GM19328 (cell line): ENCODE measurements at regions not wholly inside any gene's neighbourhood (a gene's known extent, or its start where the extent isn't known, plus 50 kb on each side); places are given as distances from the start of the nearest gene placed in this dataset.
"Not testable (repeated sequence)": the region's sequence is repeated elsewhere in the genome, so short reads cannot be mapped to it uniquely, and the experiment has no call there.

Experiments used
- ATAC-seq: cut with Tn5 transposase; IDR thresholded peaks from one replicate; pipeline ENCODE4 v1.9.1; 2021; ENCODE audit warnings: mild to moderate bottlenecking, moderate library complexity; ENCODE audit not compliant: unreplicated experiment

DNA sequence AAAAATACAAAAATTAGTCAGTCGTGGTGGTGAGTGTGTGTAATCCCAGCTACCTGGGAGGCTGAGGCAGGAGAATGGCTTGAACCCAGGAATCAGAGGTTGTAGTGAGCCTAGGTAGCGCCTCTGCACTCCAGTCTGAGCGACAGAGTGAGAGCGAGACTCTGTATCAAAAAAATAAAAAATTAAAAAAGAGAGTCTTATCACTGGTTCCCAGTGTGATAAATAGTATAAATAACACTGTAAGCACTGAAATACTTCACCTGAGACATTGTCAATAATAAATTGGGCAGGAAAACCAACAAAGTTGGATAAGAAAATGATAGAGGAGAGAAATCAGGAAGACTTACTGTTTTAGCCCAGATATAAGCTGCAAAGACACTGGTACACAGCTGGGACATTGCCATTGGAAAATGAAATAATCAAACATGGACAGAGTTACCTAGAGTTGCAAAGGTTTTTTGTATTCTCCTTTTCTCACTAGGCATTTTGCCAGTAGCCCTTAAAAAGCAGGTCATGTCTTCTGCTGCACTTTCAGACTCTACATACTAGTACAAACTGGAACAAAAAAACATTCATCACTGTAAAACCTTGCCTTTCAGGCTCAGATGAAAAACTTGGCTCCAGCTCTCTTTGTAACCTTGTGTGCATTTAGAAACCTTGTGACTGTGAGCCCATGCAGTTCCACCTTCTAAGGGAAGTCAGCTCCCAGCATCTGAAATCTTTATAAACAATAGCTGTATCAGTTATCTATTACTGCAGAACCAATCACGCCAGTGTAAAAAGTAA lies 55.0 kb upstream of the PPP1R2C start:
- no peak for ATAC-seq

DNA sequence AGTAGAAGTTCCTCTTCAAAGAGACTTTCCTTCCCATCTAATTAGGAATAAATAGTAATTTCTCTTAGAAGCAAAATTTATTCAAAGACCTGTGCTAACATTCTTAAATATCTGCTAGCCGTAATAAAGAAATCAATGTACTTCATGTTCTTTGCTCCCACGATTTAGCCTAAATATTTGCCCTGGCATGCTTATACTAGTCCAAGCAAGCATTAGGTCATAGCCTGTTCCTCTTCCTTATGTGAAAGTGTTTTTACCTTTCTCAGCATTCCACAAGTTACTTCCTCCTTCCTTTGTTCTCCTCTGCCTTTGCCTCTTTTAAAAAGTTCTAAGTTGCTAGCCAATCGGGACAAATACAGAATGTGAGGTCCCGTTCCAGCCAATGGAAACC lies 55.6 kb upstream of the PPP1R2C start:
- not testable (repeated sequence) for ATAC-seq

DNA sequence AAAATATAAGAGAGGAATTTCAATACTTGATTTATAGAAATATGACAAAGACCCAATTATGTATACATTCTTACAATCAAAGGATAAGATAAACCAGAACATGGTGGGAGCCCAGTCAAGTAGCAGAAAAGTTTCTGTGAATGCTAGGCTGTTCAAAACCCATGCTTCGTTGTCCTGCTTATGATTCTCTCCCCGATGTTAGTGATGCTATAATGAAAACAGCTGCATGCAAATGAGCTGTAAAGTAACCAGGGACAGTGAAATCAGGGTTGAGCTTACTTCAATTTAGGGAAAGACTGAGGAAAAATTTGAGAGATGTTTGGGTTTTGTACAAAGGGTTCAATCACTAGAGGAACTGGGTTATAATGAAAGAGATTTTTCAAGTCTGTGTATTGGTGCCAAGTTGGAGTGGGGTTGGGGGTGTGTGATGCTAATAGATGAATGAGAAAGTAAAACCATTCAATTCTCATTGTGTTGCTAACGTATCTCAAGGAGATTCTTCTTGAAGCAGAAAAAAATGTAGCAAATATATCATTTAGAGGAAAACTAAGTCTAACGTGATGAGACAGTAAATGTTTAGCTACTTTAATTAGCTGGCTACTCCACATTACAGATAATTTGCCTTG lies 59.3 kb upstream of the PPP1R2C start:
- no peak for ATAC-seq

DNA sequence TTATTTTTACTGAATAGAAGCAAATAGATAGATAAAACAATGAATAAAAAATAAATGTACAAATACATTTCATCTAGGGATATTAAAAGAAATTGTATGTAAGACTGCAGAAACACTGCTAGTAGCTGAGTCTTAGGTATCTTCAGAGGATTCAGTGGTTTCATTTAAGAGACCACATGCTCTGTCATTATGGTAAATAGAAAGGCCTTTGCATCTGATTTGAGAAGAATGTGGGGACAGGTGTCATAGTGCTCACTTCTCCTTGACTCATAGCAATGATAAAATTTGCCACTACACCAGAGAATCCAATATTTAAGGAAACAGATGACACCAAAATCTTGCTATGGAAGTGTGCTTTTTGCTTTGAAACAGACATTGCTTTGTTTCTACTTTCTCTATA lies 59.8 kb upstream of the PPP1R2C start:
- peak; percentile 74 for ATAC-seq

DNA sequence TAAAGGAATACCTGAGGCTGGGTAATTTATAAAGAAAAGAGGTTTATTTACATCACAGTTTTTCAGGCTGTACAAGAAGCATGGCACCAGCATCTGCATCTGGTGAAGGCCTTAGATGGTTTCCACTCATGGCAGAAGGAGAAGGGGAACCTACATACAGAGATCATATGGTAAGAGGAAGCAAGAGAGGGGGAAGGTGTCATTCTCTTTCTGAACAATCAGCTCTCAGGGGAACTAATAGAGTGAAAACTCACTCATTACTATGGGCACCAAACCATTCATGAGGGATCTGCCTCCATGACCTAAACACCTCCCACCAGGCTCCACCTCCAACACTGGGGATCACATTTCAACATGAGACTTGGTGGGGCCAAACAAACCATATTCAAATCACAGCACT lies 61.7 kb upstream of the PPP1R2C start:
- no peak for ATAC-seq

DNA sequence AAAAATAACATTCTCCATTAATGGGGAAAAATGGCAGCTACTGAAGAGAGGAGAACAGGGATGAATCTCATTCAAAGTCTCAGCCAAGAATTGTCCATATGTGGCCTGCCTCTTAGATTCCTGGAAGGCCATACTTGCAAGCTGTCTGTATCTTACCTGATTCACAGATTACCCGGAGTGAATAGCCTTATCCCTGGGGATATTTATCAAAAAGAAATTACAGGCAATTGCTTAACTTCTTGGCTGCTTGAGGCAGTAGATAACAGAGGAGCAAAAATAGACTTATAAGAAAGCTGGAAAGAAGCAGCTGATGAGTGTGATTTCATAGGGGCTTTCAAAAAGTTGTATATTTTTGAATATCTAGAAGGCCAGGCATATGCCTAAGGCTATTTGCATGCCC lies 68.8 kb upstream of the PPP1R2C start:
- no peak for ATAC-seq

DNA sequence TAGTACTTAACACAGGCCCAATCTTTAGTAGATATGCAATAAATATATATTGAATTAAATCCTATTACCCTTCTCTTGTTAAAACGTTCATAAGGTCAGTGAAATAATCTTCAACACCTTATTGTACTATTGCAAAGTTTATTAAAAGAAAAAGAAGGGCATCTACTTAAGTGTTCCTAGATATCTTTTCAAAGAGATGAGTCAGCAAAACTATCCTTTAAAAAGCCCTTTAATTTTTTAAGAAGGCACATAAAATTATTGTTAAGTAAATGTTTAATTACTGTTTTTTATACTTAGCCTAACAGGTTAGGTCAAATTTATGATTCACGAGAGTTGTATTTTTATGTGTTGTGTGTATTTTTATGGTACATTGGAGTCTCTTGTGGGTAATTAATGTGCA lies 77.3 kb upstream of the PPP1R2C start:
- no peak for ATAC-seq

DNA sequence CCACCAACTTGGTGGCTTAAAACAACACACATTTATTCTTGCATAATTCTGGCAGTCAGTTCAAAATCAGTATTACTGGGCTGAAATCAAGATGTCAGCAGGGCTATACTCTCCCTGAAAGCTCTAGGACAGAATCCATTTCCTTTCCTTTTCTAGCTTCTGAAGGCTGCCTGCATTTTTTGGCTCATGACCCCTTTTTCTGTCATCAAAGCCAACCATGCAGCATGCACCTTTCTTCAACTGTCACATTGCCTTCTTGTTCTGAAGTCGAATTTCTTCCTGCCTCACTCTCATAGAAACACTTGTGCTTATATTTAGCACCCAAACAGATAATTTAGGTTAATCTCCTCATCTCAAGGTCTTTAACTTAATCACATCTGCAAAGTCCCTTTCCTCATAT lies 79.8 kb upstream of the PPP1R2C start:
- no peak for ATAC-seq

DNA sequence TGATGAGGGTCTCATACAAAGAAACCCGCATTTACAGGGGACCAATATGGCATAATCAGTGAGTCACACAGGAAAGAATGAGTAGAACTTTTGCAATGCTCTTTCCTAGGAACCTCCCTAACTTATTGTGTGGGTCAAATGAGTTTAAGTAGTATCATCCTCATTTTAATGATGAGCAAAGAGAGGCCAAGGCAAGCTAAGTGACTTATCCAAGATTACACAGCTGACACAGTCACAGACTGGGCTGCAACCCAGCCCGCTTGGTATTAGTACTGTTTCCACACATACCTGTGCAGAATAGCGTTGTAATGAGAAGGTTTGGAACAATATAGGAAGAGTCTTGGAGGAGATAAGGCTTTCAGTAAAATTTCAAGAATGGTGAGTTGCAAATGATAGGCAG lies 91.0 kb upstream of the PPP1R2C start:
- no peak for ATAC-seq

DNA sequence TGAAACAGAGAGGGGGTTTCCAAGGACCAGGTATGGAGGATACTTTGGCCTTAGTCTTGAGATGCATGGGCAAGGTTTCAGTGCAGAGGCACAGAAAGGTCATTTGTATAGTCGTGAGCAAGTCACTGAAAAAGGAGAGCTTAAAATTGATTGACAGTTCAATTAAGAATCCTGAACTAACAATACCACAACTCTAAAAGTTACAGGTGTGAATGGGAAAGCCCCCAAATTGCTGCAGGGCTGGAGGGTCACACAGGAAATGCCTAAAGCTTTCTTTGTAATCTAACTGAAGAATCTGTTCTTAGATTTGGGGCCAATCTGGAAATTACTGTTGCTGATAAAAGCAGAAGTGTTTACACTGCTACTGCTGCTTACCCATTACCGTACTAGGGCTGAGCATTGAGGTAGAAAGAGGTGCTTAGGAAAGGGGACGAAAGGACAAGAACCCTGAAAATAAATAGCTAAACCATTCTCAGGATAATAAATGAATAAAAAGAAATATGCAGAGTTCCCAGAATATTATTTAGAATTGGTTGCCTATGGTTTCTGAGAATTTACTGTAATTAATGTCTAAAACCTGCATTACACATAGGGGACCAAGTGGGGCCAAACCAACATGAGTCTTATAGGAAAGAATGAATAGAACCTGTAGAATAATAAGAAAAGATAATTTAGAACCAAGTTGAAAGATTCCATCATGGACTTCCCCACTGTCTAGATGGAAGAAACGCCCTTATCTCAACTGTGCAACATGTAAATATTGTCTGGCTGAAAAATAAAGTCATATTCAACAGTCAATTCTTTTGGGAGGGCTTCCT lies 91.9 kb upstream of the PPP1R2C start:
- ATAC-seq: peak; percentile 79

DNA sequence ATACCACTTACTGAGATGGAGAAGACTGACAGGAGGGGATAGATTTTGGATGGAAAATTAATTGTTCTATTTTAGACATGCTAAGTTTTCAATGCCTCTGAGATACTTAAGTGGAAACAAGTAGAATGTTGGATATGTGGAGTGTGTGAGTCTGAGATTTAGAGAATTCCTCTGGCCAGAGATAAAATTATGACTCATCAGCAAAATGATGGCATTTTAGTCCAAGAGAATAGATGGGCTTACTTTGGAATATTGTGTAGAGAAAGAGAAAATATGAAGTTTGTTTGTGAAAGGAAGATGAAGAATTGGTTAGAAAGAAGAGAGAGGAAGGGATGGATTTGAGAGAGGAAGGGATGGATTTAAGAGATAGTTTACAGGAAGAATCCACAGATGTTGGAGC lies 108.6 kb upstream of the PPP1R2C start:
- ATAC-seq: no peak

DNA sequence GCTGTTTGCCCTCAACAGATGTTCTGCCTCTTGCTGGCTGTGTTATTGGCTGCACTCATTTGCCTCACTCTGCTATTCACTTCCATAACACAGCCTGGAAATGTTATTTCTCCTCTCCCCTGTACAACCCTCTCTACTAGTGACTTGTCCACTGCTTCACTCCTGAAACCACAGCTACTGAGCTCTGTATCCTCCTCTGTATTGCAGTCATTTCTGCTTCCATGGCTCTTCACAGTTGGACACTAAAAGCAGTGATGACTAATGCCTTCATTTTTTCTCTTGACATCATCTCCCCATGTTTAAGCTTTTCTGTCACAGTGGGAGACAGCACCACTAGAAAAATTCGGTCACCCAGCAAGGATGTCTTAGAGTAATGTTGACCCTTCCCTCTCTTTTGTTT lies 123.0 kb upstream of the PPP1R2C start:
- no peak for ATAC-seq

DNA sequence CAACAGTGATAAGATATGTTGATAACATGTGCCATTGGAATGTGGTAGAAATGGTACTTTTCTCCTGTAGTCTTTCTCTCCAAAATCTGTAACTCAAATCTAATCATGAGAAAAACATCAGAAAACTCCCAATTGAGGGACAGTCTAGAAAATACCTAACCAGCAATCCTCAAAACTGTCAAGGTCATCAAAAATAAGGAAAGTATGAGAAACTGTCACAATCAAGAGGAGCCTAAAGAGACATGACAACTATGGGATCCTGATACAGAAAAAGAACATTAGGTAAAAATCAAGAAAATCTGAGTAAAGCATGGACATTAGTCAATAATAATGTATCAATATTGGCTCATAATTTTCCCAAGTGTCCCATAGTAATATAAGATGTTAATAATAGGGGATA lies 124.5 kb upstream of the PPP1R2C start:
- ATAC-seq: no peak

DNA sequence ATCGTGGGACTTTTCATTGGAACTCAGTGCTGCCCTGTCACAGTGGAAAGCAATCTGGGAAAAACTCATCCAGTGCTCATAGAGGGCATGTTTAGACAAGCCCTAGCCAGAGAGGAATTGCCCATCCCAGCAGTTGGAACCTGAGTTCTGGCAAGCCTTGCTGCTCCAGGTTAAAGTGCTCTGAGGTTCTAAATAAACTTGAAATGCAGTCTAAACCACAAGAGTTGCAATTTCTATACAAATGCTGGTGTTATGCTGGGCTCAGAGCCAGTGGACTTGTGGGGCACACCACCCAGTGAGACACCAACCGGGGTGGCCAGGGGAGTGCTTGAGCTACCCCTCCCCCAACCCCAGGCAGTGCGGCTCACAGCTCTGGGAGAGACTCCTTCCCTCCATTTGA lies 142.8 kb upstream of the PPP1R2C start:
- ATAC-seq: no peak

DNA sequence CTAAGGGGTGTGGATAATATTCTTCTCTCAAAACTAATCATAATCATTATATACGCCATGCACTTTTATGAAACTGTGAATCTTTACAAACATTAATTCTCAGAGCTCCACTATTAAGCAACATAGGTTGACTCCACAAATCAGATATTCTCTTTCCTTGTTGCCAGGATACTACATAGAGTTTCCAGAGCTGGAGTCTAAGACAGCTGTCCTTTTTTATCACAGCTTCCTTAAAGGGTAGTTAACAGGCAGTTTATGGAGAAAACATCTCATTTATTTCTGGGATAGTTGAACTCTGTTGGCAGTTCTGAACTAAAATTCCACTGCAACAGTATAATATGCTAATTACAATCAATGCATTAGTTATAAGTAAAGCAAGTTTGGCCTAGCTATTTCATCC lies 152.1 kb upstream of the PPP1R2C start:
- no peak for ATAC-seq

DNA sequence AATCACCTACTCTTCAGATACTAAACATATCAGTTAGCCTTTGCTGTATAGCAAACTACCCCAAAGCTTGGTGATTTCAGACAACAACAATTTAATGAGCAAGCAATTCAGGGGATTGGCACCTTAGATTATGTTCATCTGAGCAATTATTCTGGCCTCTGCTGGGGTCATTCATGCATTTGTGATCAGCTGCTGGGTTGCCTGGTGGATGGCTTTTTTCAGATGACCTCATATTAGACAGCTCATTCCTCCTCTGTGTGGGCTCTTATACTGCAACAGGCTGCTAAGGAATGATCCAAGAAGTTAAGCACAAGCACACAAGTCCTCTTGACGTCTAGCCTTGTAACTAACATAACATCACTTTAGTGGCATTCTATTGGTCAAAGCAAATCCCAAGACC lies 153.0 kb upstream of the PPP1R2C start:
- ATAC-seq: no peak

DNA sequence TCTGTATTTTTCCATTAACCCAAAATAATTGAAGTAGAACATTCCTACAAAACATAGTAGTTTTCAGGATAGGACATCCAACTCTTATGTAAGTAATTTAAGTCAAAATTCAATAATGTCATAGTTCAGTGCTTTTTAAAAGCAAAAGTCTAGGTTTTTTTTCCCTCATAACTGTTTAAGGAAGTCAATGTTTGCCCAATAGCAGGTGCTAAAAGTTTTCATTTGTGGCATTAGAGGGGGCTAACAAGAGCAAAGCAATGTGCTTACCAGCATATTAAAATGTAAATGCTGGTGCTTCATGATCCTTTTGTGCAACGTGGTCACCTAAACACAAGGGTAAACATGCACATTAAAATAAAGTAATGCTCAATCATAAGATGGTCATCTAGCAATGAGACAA lies 155.2 kb upstream of the PPP1R2C start:
- no peak for ATAC-seq

DNA sequence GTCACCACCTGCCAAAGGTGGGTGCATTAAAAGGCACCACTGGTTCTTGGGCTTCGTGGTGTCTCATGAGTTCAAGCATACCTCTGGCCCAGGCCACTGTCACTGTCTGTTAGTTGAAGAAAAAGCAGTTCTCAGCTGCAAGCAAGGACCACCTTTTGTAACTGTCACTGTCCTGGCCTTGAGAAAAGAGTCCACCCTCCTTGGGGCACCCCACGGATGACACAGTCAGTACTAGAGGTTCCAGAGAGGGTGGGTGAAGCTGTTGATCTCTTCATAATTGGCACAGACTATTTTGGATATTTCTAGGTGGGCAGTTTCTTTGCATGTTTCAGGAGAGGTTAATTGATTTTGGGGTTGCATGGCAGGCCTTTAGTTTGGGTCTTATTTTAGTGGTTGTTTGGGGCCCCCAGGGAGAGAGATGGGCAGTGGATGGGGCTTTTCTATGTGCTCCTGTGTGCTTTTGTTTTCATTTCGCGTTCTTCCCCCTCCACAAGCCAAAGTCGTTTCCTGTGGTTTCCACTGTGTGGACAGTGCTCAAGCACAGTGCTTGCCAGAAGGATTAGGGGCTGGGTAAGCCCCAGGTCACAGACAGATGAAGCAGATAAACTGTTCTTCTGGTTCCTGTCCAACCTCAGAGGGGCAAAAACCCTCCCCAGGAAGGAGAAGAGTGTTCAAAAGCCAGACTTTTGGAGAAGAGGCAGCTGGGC lies 156.2 kb upstream of the PPP1R2C start:
- peak; percentile 94 for ATAC-seq

DNA sequence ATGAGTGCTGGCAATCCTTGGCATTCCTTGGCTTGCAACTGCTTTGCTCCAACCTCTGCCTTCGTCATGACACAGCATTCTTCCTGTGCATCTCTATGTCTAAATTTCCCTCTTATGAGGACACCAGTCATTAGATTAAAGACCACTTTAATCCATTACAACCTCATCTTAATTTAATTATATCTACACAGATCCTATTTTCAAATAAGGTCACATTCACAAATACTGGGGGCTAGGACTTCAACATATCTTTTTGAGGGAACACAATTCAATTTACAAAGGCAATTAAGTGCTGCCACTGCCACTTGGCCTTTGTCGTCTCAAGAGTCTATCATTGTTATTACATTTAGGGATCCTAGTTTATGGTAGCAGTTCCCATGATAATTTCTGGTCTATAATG lies 163.7 kb upstream of the PPP1R2C start:
- ATAC-seq: no peak

DNA sequence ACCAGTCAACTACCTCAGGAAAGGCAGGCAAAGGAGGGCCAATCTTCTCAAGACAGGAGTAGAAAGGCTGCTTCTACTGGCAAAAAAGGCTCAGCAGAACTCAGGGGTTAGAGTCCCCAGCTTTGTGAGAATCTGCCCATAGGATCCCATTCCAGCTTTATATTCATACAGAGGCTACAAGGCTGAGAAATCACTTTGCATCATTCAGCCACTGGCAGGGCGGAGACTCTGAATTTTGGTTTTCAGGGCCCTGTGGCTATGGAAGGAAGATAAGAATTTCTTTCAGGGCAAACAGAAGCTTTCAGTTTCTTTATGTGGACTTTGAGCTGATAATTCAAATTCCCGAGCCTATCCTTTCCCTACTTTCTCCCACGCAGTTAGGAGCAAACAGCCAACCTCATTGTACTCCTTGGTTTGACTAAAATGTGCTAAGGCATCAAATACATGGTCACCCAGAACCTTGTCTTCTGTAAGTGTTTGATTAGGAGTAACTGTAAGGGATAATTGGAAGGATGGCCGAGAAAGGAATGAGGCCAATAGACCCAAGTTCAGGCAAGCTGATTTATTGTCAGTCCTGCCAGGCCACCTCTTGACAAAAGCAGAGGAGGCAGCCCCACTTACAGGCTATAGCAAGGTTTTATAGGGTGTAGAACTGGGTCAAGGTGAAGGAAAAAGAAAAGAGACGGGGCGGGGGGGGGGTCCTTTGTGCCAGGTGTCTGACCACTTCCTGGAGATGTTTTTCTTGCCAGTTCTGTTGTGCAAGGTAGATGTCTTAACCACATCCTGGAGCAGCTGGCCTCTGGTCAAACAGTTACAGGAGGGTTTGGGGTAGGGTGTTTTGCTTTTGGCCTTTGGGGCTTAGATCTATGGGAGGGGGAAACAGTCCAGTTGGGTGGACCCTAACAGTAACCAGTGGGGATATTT lies 165.3 kb upstream of the PPP1R2C start:
- peak; percentile 67 for ATAC-seq
